ENCODE measurements at regions not wholly inside any gene's neighbourhood (a gene's known extent, or its start where the extent isn't known, plus 50 kb on each side); places are given as distances from the start of the nearest gene placed in this dataset.

GRCh38 chr2:18825838-18826237 lies 236.5 kb upstream of the NT5C1B start:
- TF ChIP-seq CTCF (IDR thresholded peaks at IDR 0.05) = no peak
- Histone ChIP-seq H3K4me1 (peaks cover 15% of the 10 kb centered on the region), H3K9me3 (no peaks in the 10 kb centered on the region), H3K27me3 (ENCODE audit: low read depth) (no peaks in the 10 kb centered on the region), H3K36me3 (no peaks in the 10 kb centered on the region), H3K4me3 (no peak overlapping the region), H3K27ac (no peak overlapping the region)
- intact Hi-C loops (cut with DNase I) = no loop called here
- ATAC-seq = no peak
- DNase-seq = no peak

GRCh38 chr2:18824915-18825314 lies 235.5 kb upstream of the NT5C1B start:
- DNase-seq (no peak), ATAC-seq (no peak)
- TF ChIP-seq CTCF (IDR thresholded peaks at IDR 0.05) = no peak
- intact Hi-C loops (cut with DNase I) = no loop called here
- H3K4me3 ChIP-seq = no peak overlapping the region
- H3K27me3 ChIP-seq (ENCODE audit: low read depth) = no peaks in the 10 kb centered on the region
- no peaks in the 10 kb centered on the region for H3K36me3 ChIP-seq
- H3K9me3 ChIP-seq = no peaks in the 10 kb centered on the region
- peaks cover 8% of the 10 kb centered on the region for H3K4me1 ChIP-seq
- no peak overlapping the region for H3K27ac ChIP-seq

- ATAC-seq (peak; percentile 35 to 45), DNase-seq (no peak)
- Histone ChIP-seq H3K27ac (no peak overlapping the region), H3K4me3 (no peak overlapping the region), H3K27me3 (ENCODE audit: low read depth) (no peaks in the 10 kb centered on the region), H3K36me3 (no peaks in the 10 kb centered on the region), H3K4me1 (peaks cover 2% of the 10 kb centered on the region), H3K9me3 (no peaks in the 10 kb centered on the region)
- no peak for TF ChIP-seq CTCF (IDR thresholded peaks at IDR 0.05)
- intact Hi-C loops (cut with DNase I) = no loop called here
Observed at GRCh38 chr2:18824325-18824790, 235.0 kb upstream of the NT5C1B start.

- no peak for DNase-seq
- no peak for ATAC-seq
- no peak for TF ChIP-seq CTCF (IDR thresholded peaks at IDR 0.05)
- no peaks in the 10 kb centered on the region for H3K27me3 ChIP-seq (ENCODE audit: low read depth)
- no peaks in the 10 kb centered on the region for H3K4me1 ChIP-seq
- H3K36me3 ChIP-seq = no peaks in the 10 kb centered on the region
- no peaks in the 10 kb centered on the region for H3K9me3 ChIP-seq
- intact Hi-C loops (cut with DNase I) = no loop called here
- H3K4me3 ChIP-seq = no peak overlapping the region
- no peak overlapping the region for H3K27ac ChIP-seq
Observed at GRCh38 chr2:18821431-18821830, 232.1 kb upstream of the NT5C1B start.

- Histone ChIP-seq H3K36me3 (no peaks in the 10 kb centered on the region), H3K4me1 (no peaks in the 10 kb centered on the region), H3K4me3 (no peak overlapping the region), H3K27ac (no peak overlapping the region), H3K27me3 (ENCODE audit: low read depth) (no peaks in the 10 kb centered on the region), H3K9me3 (no peaks in the 10 kb centered on the region)
- intact Hi-C loops (cut with DNase I) = no loop called here
- TF ChIP-seq CTCF (IDR thresholded peaks at IDR 0.05) = no peak
- no peak for ATAC-seq
- DNase-seq = no peak
Observed at GRCh38 chr2:18820966-18821365, 231.6 kb upstream of the NT5C1B start.

- no peak overlapping the region for H3K27ac ChIP-seq
- intact Hi-C loops (cut with DNase I) = no loop called here
- TF ChIP-seq CTCF (IDR thresholded peaks at IDR 0.05) = no peak
- no peak for DNase-seq
- H3K4me1 ChIP-seq = no peaks in the 10 kb centered on the region
- no peaks in the 10 kb centered on the region for H3K9me3 ChIP-seq
- H3K27me3 ChIP-seq (ENCODE audit: low read depth) = no peaks in the 10 kb centered on the region
- no peak overlapping the region for H3K4me3 ChIP-seq
- H3K36me3 ChIP-seq = no peaks in the 10 kb centered on the region
- ATAC-seq = no peak
Observed at GRCh38 chr2:18819566-18819965, 230.2 kb upstream of the NT5C1B start.

All from lower lobe of right lung (tissue), 2 donors.